22Rv1 (cell line): ENCODE measurements at regions not wholly inside any gene's neighbourhood (a gene's known extent, or its start where the extent isn't known, plus 50 kb on each side); places are given as distances from the start of the nearest gene placed in this dataset.
A peak's percentile ranks its signal among the peaks of the same experiment; 100 is the strongest.

Experiments used
- CTCF ChIP-seq: fragments of 450-650 bp; IDR thresholded peaks from 2 replicates; pipeline ENCODE4 v1.5.1; 2017; ENCODE audit warnings: mild to moderate bottlenecking
- ZFX ChIP-seq: fragments of 450-650 bp; IDR thresholded peaks from 2 replicates; pipeline ENCODE4 v1.6.1; 2017; ENCODE audit warnings: antibody characterized with exemption, borderline replicate concordance

GRCh38 chrX:110992611-110993010, 103.4 kb upstream of the PAK3 start:
- TF ChIP-seq CTCF, result peak; percentile 62
- TF ChIP-seq ZFX, result no peak
